ENCODE measurements at regions not wholly inside any gene's neighbourhood (a gene's known extent, or its start where the extent isn't known, plus 50 kb on each side); places are given as distances from the start of the nearest gene placed in this dataset.

- TF ChIP-seq EZH2 (IDR thresholded peaks at IDR 0.05) = no peak
- TF ChIP-seq POLR2AphosphoS5 (IDR thresholded peaks at IDR 0.05; ENCODE audit: borderline replicate concordance, low read depth, low read length) = no peak
- no peak for TF ChIP-seq FOXP2 (optimal IDR thresholded peaks at IDR 0.05; ENCODE audit: control extremely low read depth, extremely low read length, insufficient read depth)
Measured at GRCh38 chr2:103963146-103963725, 890.7 kb upstream of the POU3F3 start.

Measured in SK-N-MC (cell line).